K562 (cell line): ENCODE measurements at regions not wholly inside any gene's neighbourhood (a gene's known extent, or its start where the extent isn't known, plus 50 kb on each side); places are given as distances from the start of the nearest gene placed in this dataset.

ENCODE experiments used
- ATAC-seq: fragments of 200-7000 bp; cut with Tn5 transposase; 3 replicates; pipeline ENCODE4 v1.9.1; 2020; ENCODE audit warnings: moderate library complexity
- BruUV-seq: library from RNA; stranded (reverse); fragments of 400-500 nt; replicated peaks from 2 replicates; lab custom pipeline; 2021; lab: Mats Ljungman, UMichigan
- CTCF ChIA-PET: fragments of 300-600 bp; formaldehyde crosslinking; extraction: SDS; loops from one replicate; lab custom pipeline; 2021; ENCODE audit warnings: low intra/inter-chr PET ratio; lab: Yijun Ruan, JAX
- POLR2A ChIA-PET: fragments of 300-600, 350-650 bp; sonication (Branson Sonifier 250); formaldehyde crosslinking; extraction: SDS; loops from one replicate; lab custom pipeline; 2021; ENCODE audit warnings: antibody characterized with exemption, inconsistent platforms; lab: Yijun Ruan, JAX
- DNase-seq, 4 experiments: peaks; one replicate each; pipeline versions ENCODE4 v3.0.0 to v3.0.0-alpha.2; 2011 to 2018; ENCODE audit warnings: low spot score in 3 of 4, mixed read lengths in 3 of 4; ENCODE audit errors: extremely low read depth in 1 of 4
- FAIRE-seq: peaks from 2 replicates; lab custom pipeline; 2011; peaks lifted over from hg19 to GRCh38; lab: Jason Lieb, UNC
- H2AFZ ChIP-seq: 2 replicates; pipeline ENCODE4 v1.6.0; 2011; ENCODE audit warnings: low read depth, low read length, control low read depth, inconsistent platforms
- H3K27ac ChIP-seq: fragments of 200-600 bp; 3 replicates; pipeline ENCODE4 v1.8.0; 2011; ENCODE audit warnings: low read depth, mild to moderate bottlenecking, control low read depth, inconsistent platforms, low read length, moderate library complexity, mixed read lengths; ENCODE audit errors: extremely low read depth
- H3K27me3 ChIP-seq, 2 experiments: fragments of 300-600 bp in 1 of 2; 2 replicates in 1 of 2; 3 replicates in 1 of 2; pipeline versions ENCODE4 v1.6.0 to v1.8.0; 2011; ENCODE audit warnings: inconsistent platforms in 2 of 2, low read length in 2 of 2, mild to moderate bottlenecking in 1 of 2, mixed read lengths in 1 of 2, moderate library complexity in 1 of 2; ENCODE audit not compliant: control insufficient read depth in 2 of 2, insufficient read depth in 2 of 2
- H3K36me3 ChIP-seq: fragments of 300-600 bp; 3 replicates; pipeline ENCODE4 v1.8.0; 2011; ENCODE audit warnings: mild to moderate bottlenecking, low read length, inconsistent platforms; ENCODE audit not compliant: control insufficient read depth, insufficient read depth
- H3K4me1 ChIP-seq, 2 experiments: fragments of 200-600 bp in 1 of 2; replicated peaks in 1 of 2; 2 replicates in 1 of 2; 3 replicates in 1 of 2; pipeline versions ENCODE4 v1.5.1 to v1.8.0; 2011; ENCODE audit warnings: inconsistent platforms in 2 of 2, low read length in 2 of 2, mild to moderate bottlenecking in 1 of 2, mixed read lengths in 1 of 2, moderate library complexity in 1 of 2; ENCODE audit not compliant: control insufficient read depth in 2 of 2, insufficient read depth in 2 of 2
- H3K4me2 ChIP-seq: 2 replicates; pipeline ENCODE4 v1.6.1; 2011; ENCODE audit warnings: low read length, control low read depth, inconsistent platforms, mixed read lengths; ENCODE audit not compliant: insufficient read depth
- H3K4me3 ChIP-seq: fragments of 200-600 bp; sonication (generic), shearing (Covaris generic); 2 replicates; pipeline ENCODE4 v1.5.1; 2016; ENCODE audit warnings: control low read depth, inconsistent platforms
- H3K79me2 ChIP-seq: fragments of 200-600 bp; 3 replicates; pipeline ENCODE4 v1.8.0; 2011; ENCODE audit warnings: low read length, inconsistent platforms; ENCODE audit not compliant: control insufficient read depth, insufficient read depth
- H3K9ac ChIP-seq, 2 experiments: 2 replicates each; pipeline versions ENCODE4 v1.6.0 to v1.6.1; 2011; ENCODE audit warnings: low read depth in 2 of 2, low read length in 2 of 2, control low read depth in 1 of 2, inconsistent platforms in 1 of 2, mild to moderate bottlenecking in 1 of 2, mixed read lengths in 1 of 2; ENCODE audit not compliant: insufficient read depth in 1 of 2
- H3K9me1 ChIP-seq: one replicate; pipeline ENCODE4 v1.6.0; 2011; ENCODE audit warnings: inconsistent platforms, mild to moderate bottlenecking, low read length, moderate library complexity; ENCODE audit not compliant: control insufficient read depth, insufficient read depth
- H3K9me3 ChIP-seq: replicated peaks from 2 replicates; pipeline ENCODE4 v1.5.1; 2011; ENCODE audit warnings: low read depth, low read length, inconsistent platforms; ENCODE audit not compliant: control insufficient read depth, insufficient read depth
- H4K20me1 ChIP-seq: replicated peaks from 2 replicates; pipeline ENCODE4 v1.6.1; 2011; ENCODE audit warnings: low read length, inconsistent platforms, mixed read lengths; ENCODE audit not compliant: control insufficient read depth, insufficient read depth
- BACH1 ChIP-seq: fragments of 200-800 bp; sonication (Bioruptor generic); IDR thresholded peaks from 2 replicates; pipeline ENCODE4 v1.6.1; 2016; ENCODE audit warnings: missing genetic modification characterization, missing compliant biosample characterization
- C11orf30 ChIP-seq: fragments of 450-650 bp; IDR thresholded peaks from 2 replicates; pipeline ENCODE4 v1.6.1; 2016; ENCODE audit warnings: low read depth, mild to moderate bottlenecking
- CBX2 ChIP-seq: fragments of 200-600 bp; sonication (generic); IDR thresholded peaks from one replicate; pipeline ENCODE4 v1.6.1; 2012; ENCODE audit warnings: mild to moderate bottlenecking, low read length, inconsistent platforms; ENCODE audit not compliant: insufficient read depth, poor library complexity, severe bottlenecking
- CEBPB ChIP-seq: fragments of 450-650 bp; IDR thresholded peaks from 2 replicates; pipeline ENCODE4 v1.6.1; 2016; ENCODE audit warnings: missing genetic modification characterization, missing compliant biosample characterization
- CEBPG ChIP-seq, 3 experiments: fragments of 200-800 bp in 1 of 3; sonication (Bioruptor generic) in 1 of 3; sonication (generic) in 1 of 3; formaldehyde crosslinking in 1 of 3; IDR thresholded peaks in 2 of 3; conservative IDR thresholded peaks in 1 of 3; 2 replicates each; pipeline versions ENCODE4 v1.6.1 to v1.8.0; 2016 to 2022; ENCODE audit warnings: missing compliant biosample characterization in 2 of 3, missing genetic modification characterization in 2 of 3, mild to moderate bottlenecking in 1 of 3, missing genetic modification reagents in 1 of 3
- GATAD2A ChIP-seq: fragments of 450-650 bp; IDR thresholded peaks from 2 replicates; pipeline ENCODE4 v1.6.1; 2017
- GTF2F1 ChIP-seq: IDR thresholded peaks from 2 replicates; pipeline ENCODE4 v1.6.1; 2011; ENCODE audit warnings: low read depth, low read length, improper control_type of control experiment
- XRCC3 ChIP-seq: fragments of 450-650 bp; IDR thresholded peaks from 2 replicates; pipeline ENCODE4 v1.6.1; 2017; ENCODE audit warnings: mild to moderate bottlenecking, moderate library complexity
- ZNF316 ChIP-seq: fragments of 450-650 bp; IDR thresholded peaks from 2 replicates; pipeline ENCODE4 v1.6.1; 2016
- WGBS: fragments of 100-300 bp; shearing (Covaris generic); methylation state at CpG from one replicate; pipeline ENCODE4 v1.1.6; 2016; ENCODE audit warnings: low coverage, mixed read lengths; ENCODE audit not compliant: insufficient coverage; ENCODE audit errors: missing lambda C conversion rate; 5-methylcytosine and 5-hydroxymethylcytosine counted together
- in situ Hi-C: fragments of 300-500 bp; cut with MboI; formaldehyde crosslinking; loops from 4 replicates; pipeline ENCODE4 v1.15.0; 2018; ENCODE audit warnings: inconsistent platforms, mixed read lengths
- intact Hi-C: fragments of 100-400 bp; cut with micrococcal nuclease; formaldehyde crosslinking; loops from 2 replicates; pipeline ENCODE4 v1.14.2; 2022

DNA sequence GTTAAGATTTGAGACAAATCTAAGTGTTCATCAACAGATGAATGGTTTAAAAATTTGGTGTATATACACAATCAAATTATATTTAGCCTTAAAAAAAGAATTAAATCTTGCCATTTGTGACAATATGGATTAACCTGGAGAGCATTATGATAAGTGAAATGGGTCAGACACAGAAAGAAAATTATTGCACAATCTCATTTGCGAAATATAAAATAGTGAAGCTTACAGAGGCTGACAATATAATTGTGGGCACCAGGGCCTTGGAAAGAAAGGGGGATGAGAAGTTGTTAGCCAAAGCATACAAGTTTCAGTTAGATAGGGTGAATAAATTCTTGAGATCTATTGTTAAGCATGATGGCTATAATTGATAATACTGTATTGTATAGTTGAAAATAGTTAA, 883.0 kb downstream of the TECRL start:
- CTCF ChIA-PET, result no interaction called here
- no peaks in the 10 kb centered on the region for H3K27me3 ChIP-seq

DNA sequence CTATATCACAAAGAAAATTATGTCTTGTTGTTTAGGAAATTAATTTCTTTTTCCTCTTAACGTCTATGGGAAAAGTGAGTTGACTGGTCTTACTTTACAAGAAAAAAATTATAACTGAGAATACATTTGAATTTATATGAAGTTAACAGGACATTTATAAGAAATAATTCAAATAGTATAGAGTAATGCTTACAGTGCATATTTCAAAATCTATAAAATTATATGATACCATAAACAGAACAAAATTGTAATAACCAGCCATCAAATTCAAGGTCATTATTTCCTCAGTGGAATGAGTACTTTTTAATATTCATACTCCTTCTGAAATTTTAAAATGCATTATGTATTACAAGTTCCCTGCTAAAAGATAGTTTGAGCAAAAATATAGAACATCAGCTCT, 884.5 kb downstream of the TECRL start:
- ChIA-PET CTCF (no interaction called here), POLR2A (no interaction called here)
- Histone ChIP-seq H3K9ac (no peak overlapping the region), H2AFZ (no peak overlapping the region), H3K36me3 (no peaks in the 10 kb centered on the region), H3K27ac (no peak overlapping the region), H3K4me2 (no peak overlapping the region), H3K27me3 (no peaks in the 10 kb centered on the region), H3K4me3 (no peak overlapping the region), H3K9me3 (no peaks in the 10 kb centered on the region), H3K4me1 (no peaks in the 10 kb centered on the region), H3K79me2 (no peaks in the 10 kb centered on the region), H3K9me1 (no peaks in the 10 kb centered on the region), H4K20me1 (no peaks in the 10 kb centered on the region)
- TF ChIP-seq XRCC3, result no peak
- peak; percentile 58; the same call in 1 of the 2 replicates for TF ChIP-seq ZNF316
- TF ChIP-seq GTF2F1, result no peak
- TF ChIP-seq GATAD2A, result no peak
- peak; percentile 33; the same call in 1 of the 2 replicates for TF ChIP-seq C11orf30
- TF ChIP-seq CBX2, result no peak
- in situ Hi-C loops (no loop called here), intact Hi-C loops (no loop called here)
- no TSS peak for BruUV-seq
- WGBS, result 0% methylated on average over 1 of the region's 1 CpG
- FAIRE-seq (no peak), DNase-seq (no peak), ATAC-seq (no peak)

More for the DNA sequence above, 883.0 kb downstream of the TECRL start:
- FAIRE-seq, result no peak
- no peaks in the 10 kb centered on the region for H3K79me2 ChIP-seq
- H3K9me3 ChIP-seq, result no peaks in the 10 kb centered on the region
- no peaks in the 10 kb centered on the region for H4K20me1 ChIP-seq
- no TSS peak for BruUV-seq
- in situ Hi-C loops (no loop called here), intact Hi-C loops (no loop called here)
- DNase-seq, result no peak
- POLR2A ChIA-PET, result no interaction called here
- no peak overlapping the region for H3K4me2 ChIP-seq
- no peak overlapping the region for H3K9ac ChIP-seq
- H3K27ac ChIP-seq, result no peak overlapping the region
- no peaks in the 10 kb centered on the region for H3K9me1 ChIP-seq
- H2AFZ ChIP-seq, result no peak overlapping the region
- H3K4me1 ChIP-seq, result no peaks in the 10 kb centered on the region
- H3K4me3 ChIP-seq, result no peak overlapping the region
- H3K36me3 ChIP-seq, result no peaks in the 10 kb centered on the region
- ATAC-seq, result no peak
- no peak for TF ChIP-seq CEBPG (CRISPR knock-in tag; IDR thresholded peaks at IDR 0.05)
- peak in 1 of 2 experiments; percentile 72; a peak in 2 of 4 replicates for TF ChIP-seq CEBPG (tag; conservative IDR thresholded peaks at IDR 0.05 in 1 of 2, IDR thresholded peaks at IDR 0.05 in 1 of 2)
- TF ChIP-seq CEBPB (tag), result peak; percentile 46; the same call in 1 of the 2 replicates
- TF ChIP-seq BACH1, result no peak
- TF ChIP-seq, all 486 proteins: peak for 2
- WGBS, result 0% methylated on average over 1 of the region's 1 CpG
